ENCODE measurements at regions not wholly inside any gene's neighbourhood (a gene's known extent, or its start where the extent isn't known, plus 50 kb on each side); places are given as distances from the start of the nearest gene placed in this dataset.
A peak's percentile ranks its signal among the peaks of the same experiment; 100 is the strongest.

DNA sequence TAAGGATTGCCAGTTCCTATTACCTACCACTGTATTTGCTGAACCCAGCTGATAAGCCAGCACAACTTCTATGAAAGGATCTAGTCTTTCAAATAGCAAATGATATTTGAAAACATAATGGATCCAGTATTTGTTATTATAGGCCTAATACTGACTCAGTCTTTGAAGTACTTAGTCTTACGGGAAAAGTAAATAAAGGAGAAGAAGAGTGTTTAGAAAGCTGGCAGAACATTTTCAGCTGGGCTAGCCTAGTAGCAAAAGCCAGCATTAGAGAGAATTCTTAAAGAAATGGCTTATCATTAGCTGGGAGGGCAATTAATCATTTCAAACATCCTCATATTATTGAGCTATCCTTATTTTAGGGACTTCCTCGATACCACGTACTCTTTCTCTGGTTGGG, 101.4 kb upstream of the GOLIM4 start:
- Histone ChIP-seq H3K27ac (peak overlapping the region in 1 of 4 donors; percentile 25), H3K4me3 (no peak overlapping the region), H3K36me3 (no peaks in the 10 kb centered on the region), H3K27me3 (no peaks in the 10 kb centered on the region), H3K4me1 (no peaks in the 10 kb centered on the region), H3K9me3 (no peaks in the 10 kb centered on the region)
- no peak for TF ChIP-seq POLR2A (IDR thresholded peaks at IDR 0.05)
- TF ChIP-seq EP300 (IDR thresholded peaks at IDR 0.05), result no peak
- TF ChIP-seq, protein P1, sequence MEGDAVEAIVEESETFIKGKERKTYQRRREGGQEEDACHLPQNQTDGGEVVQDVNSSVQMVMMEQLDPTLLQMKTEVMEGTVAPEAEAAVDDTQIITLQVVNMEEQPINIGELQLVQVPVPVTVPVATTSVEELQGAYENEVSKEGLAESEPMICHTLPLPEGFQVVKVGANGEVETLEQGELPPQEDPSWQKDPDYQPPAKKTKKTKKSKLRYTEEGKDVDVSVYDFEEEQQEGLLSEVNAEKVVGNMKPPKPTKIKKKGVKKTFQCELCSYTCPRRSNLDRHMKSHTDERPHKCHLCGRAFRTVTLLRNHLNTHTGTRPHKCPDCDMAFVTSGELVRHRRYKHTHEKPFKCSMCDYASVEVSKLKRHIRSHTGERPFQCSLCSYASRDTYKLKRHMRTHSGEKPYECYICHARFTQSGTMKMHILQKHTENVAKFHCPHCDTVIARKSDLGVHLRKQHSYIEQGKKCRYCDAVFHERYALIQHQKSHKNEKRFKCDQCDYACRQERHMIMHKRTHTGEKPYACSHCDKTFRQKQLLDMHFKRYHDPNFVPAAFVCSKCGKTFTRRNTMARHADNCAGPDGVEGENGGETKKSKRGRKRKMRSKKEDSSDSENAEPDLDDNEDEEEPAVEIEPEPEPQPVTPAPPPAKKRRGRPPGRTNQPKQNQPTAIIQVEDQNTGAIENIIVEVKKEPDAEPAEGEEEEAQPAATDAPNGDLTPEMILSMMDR (IDR thresholded peaks at IDR 0.05), result no peak
- WGBS, 2 donors, result 56 to 61% methylated on average over 3 of the region's 3 CpGs
- DNase-seq (no peak), ATAC-seq (ENCODE audit: low FRiP score in 2 of 2) (no peak)

DNA sequence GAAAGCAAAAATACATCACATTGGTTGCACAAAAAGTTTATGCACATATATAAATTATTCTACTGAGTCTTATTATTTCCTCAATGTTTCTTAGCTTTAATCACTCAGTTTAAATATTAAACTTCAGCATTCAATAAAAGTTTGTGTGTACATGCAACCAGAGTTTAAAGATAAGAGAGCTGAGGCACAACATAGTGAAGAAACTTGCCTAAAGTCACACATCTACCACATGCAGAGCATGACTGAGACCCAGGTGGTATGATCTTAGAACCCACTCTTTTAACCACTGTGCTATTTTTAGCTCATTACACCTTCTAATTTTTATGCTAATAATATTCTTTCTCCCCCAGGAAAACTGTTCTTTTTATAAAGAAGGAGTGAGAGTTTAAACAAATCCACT, 96.1 kb upstream of the GOLIM4 start:
- TF ChIP-seq, protein P1 (IDR thresholded peaks at IDR 0.05), result no peak
- TF ChIP-seq POLR2A (IDR thresholded peaks at IDR 0.05) (no peak), EP300 (IDR thresholded peaks at IDR 0.05) (no peak), POLR2AphosphoS5 (IDR thresholded peaks at IDR 0.05) (no peak)
- Histone ChIP-seq H3K36me3 (no peaks in the 10 kb centered on the region), H3K27ac (no peak overlapping the region), H3K4me1 (peaks cover 0 to 3% (median 0%) of the 10 kb centered on the region in 4 donors), H3K27me3 (no peaks in the 10 kb centered on the region), H3K4me3 (no peak overlapping the region), H3K9me3 (no peaks in the 10 kb centered on the region)
- no peak for ATAC-seq (ENCODE audit: low FRiP score in 2 of 2)
- no peak for DNase-seq

- 76 to 79% methylated on average over 3 of the region's 3 CpGs for WGBS, 2 donors
- no peaks in the 10 kb centered on the region for H3K36me3 ChIP-seq
Observed at GRCh38 chr3:168187233-168187632, 91.5 kb upstream of the GOLIM4 start.

GRCh38 chr3:168186293-168186983, 90.7 kb upstream of the GOLIM4 start:
- 57 to 65% methylated on average over 5 of the region's 5 CpGs for WGBS, 2 donors
- TF ChIP-seq, protein P1 (IDR thresholded peaks at IDR 0.05), result no peak
- no peak for TF ChIP-seq POLR2A (IDR thresholded peaks at IDR 0.05)
- no peak for TF ChIP-seq POLR2AphosphoS5 (IDR thresholded peaks at IDR 0.05)
- TF ChIP-seq EP300 (IDR thresholded peaks at IDR 0.05), result peak in 1 of 4 donors; percentile 49

More at GRCh38 chr3:168187233-168187632, 91.5 kb upstream of the GOLIM4 start:
- H3K4me1 ChIP-seq, result peaks cover 0 to 9% (median 0%) of the 10 kb centered on the region in 4 donors
- ATAC-seq (ENCODE audit: low FRiP score in 2 of 2) (no peak), DNase-seq (no peak)
- TF ChIP-seq EP300 (IDR thresholded peaks at IDR 0.05) (no peak), POLR2AphosphoS5 (IDR thresholded peaks at IDR 0.05) (no peak)
- TF ChIP-seq, protein P1 (IDR thresholded peaks at IDR 0.05), result no peak
- no peak overlapping the region for H3K27ac ChIP-seq
- H3K27me3 ChIP-seq, result no peaks in the 10 kb centered on the region
- H3K9me3 ChIP-seq, result no peaks in the 10 kb centered on the region
- no peak overlapping the region for H3K4me3 ChIP-seq

DNA sequence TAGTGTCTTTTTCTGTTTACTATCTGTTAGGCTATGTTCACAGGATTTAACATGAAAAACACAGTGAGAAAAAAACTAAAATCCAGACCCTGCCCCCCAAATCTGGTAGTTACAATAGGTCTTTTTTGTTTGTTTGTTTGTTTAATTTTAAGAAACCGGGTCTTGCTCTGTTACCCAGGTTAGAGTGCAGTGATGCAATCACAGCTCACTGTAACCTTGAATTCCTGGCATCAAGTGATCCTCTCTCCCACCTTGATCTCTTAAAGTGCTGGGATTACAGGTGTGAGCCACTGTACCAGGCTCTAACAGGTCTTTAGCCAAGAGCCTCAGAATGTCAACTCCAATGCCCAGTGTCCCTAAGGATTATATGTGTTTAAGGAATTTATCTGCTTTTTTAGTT, 88.0 kb upstream of the GOLIM4 start:
- no peak overlapping the region for H3K4me3 ChIP-seq
- WGBS, 2 donors, result 58 to 60% methylated on average over 1 of the region's 1 CpG
- H3K4me1 ChIP-seq, result peaks cover 0 to 9% (median 0%) of the 10 kb centered on the region in 4 donors
- DNase-seq (no peak), ATAC-seq (ENCODE audit: low FRiP score in 2 of 2) (no peak)
- TF ChIP-seq POLR2AphosphoS5 (IDR thresholded peaks at IDR 0.05) (no peak), POLR2A (IDR thresholded peaks at IDR 0.05) (no peak), EP300 (IDR thresholded peaks at IDR 0.05) (no peak)
- TF ChIP-seq, protein P1 (IDR thresholded peaks at IDR 0.05), result no peak
- H3K27ac ChIP-seq, result no peak overlapping the region
- no peaks in the 10 kb centered on the region for H3K9me3 ChIP-seq
- H3K27me3 ChIP-seq, result no peaks in the 10 kb centered on the region
- no peaks in the 10 kb centered on the region for H3K36me3 ChIP-seq

More at GRCh38 chr3:168186293-168186983, 90.7 kb upstream of the GOLIM4 start:
- ATAC-seq (ENCODE audit: low FRiP score in 2 of 2) (peak; percentile 46 to 83), DNase-seq (no peak)
- H3K9me3 ChIP-seq, result no peaks in the 10 kb centered on the region
- H3K4me3 ChIP-seq, result no peak overlapping the region
- no peaks in the 10 kb centered on the region for H3K27me3 ChIP-seq
- no peak overlapping the region for H3K27ac ChIP-seq
- no peaks in the 10 kb centered on the region for H3K36me3 ChIP-seq
- H3K4me1 ChIP-seq, result peaks cover 0 to 9% (median 0%) of the 10 kb centered on the region in 4 donors

Data from upper lobe of left lung (tissue), 6 donors.